ENCODE measurements at regions not wholly inside any gene's neighbourhood (a gene's known extent, or its start where the extent isn't known, plus 50 kb on each side); places are given as distances from the start of the nearest gene placed in this dataset.

GRCh38 chr6:68229566-68229965 lies 405.5 kb upstream of the ADGRB3 start:
- TF ChIP-seq POLR2A (IDR thresholded peaks at IDR 0.05; ENCODE audit: low read length) (no peak), CTCF (IDR thresholded peaks at IDR 0.05) (no peak), CHD4 (IDR thresholded peaks at IDR 0.05; ENCODE audit: borderline replicate concordance) (no peak), JUN (IDR thresholded peaks at IDR 0.05) (no peak), PHF8 (IDR thresholded peaks at IDR 0.05; ENCODE audit: borderline replicate concordance, low read depth) (no peak), MAFK (IDR thresholded peaks at IDR 0.05; ENCODE audit: partially characterized antibody) (no peak)

Measured in A549 (cell line).